Endothelial cell of umbilical vein (primary cell): ENCODE measurements at regions not wholly inside any gene's neighbourhood (a gene's known extent, or its start where the extent isn't known, plus 50 kb on each side); places are given as distances from the start of the nearest gene placed in this dataset.
A peak's percentile ranks its signal among the peaks of the same experiment; 100 is the strongest.

Source experiments
- BruUV-seq: library from RNA; stranded (reverse); fragments of 400-500 nt; replicated peaks from 2 replicates; lab custom pipeline; 2021; lab: Mats Ljungman, UMichigan
- CTCF ChIA-PET: fragments of 300-600, 350-600 bp; sonication (Branson Sonifier 250); formaldehyde crosslinking; loops from one replicate; lab custom pipeline; 2021; ENCODE audit warnings: antibody characterized with exemption, inconsistent platforms; lab: Charles Lee
- POLR2A ChIA-PET: fragments of 300-600, 350-600 bp; sonication (Branson Sonifier 250); formaldehyde crosslinking; loops from one replicate; lab custom pipeline; 2021; ENCODE audit warnings: antibody characterized with exemption, inconsistent platforms; lab: Charles Lee
- DNase-seq: peaks from one replicate; pipeline ENCODE4 v3.0.0-alpha.2; 2011; ENCODE audit warnings: low read depth, low spot score
- FAIRE-seq: peaks from 2 replicates; lab custom pipeline; 2011; peaks lifted over from hg19 to GRCh38; lab: Jason Lieb, UNC
- H2AFZ ChIP-seq: 2 replicates; pipeline ENCODE4 v1.6.0; 2012; ENCODE audit warnings: low read depth, low read length, control low read depth, inconsistent platforms
- H3K27ac ChIP-seq: 2 replicates; pipeline ENCODE4 v1.5.1; 2011; ENCODE audit warnings: low read depth, mild to moderate bottlenecking, control low read depth, low read length, moderate library complexity; ENCODE audit not compliant: insufficient read depth
- H3K27me3 ChIP-seq, 2 experiments: 2 replicates each; pipeline versions ENCODE4 v1.6.0 to v1.6.1; 2011; ENCODE audit warnings: low read length in 2 of 2, mixed read lengths in 1 of 2; ENCODE audit not compliant: control insufficient read depth in 2 of 2, insufficient read depth in 2 of 2
- H3K36me3 ChIP-seq, 2 experiments: 2 replicates in 1 of 2; 3 replicates in 1 of 2; pipeline ENCODE4 v1.5.1; 2011; ENCODE audit warnings: low read length in 2 of 2, mild to moderate bottlenecking in 1 of 2, moderate library complexity in 1 of 2; ENCODE audit not compliant: control insufficient read depth in 2 of 2, insufficient read depth in 2 of 2; ENCODE audit errors: extremely low read depth in 1 of 2
- H3K4me1 ChIP-seq: 3 replicates; pipeline ENCODE4 v1.5.1; 2011; ENCODE audit warnings: mild to moderate bottlenecking, low read length; ENCODE audit not compliant: control insufficient read depth, insufficient read depth; ENCODE audit errors: extremely low read depth
- H3K4me2 ChIP-seq: 2 replicates; pipeline ENCODE4 v1.6.1; 2011; ENCODE audit warnings: low read length, control low read depth, mixed read lengths; ENCODE audit not compliant: insufficient read depth
- H3K4me3 ChIP-seq, 3 experiments: fragments of 200-600 bp in 1 of 3; sonication (generic), shearing (Covaris generic) in 1 of 3; replicated peaks in 1 of 3; 2 replicates each; pipeline ENCODE4 v1.5.1; 2011 to 2016; ENCODE audit warnings: control low read depth in 3 of 3, low read length in 3 of 3, mild to moderate bottlenecking in 2 of 3, inconsistent platforms in 1 of 3, low read depth in 1 of 3, moderate library complexity in 1 of 3; ENCODE audit not compliant: insufficient read depth in 1 of 3
- H3K79me2 ChIP-seq: 2 replicates; pipeline ENCODE4 v1.6.0; 2012; ENCODE audit warnings: low read length, inconsistent platforms; ENCODE audit not compliant: control insufficient read depth, insufficient read depth
- H3K9ac ChIP-seq: replicated peaks from 2 replicates; pipeline ENCODE3; 2011; ENCODE audit warnings: low read length, control low read depth; ENCODE audit not compliant: insufficient read depth; ENCODE audit errors: extremely low read depth
- H3K9me1 ChIP-seq: replicated peaks from 3 replicates; pipeline ENCODE4 v1.6.0; 2011; ENCODE audit warnings: mild to moderate bottlenecking, low read length; ENCODE audit not compliant: control insufficient read depth, insufficient read depth; ENCODE audit errors: extremely low read depth
- H3K9me3 ChIP-seq: replicated peaks from 2 replicates; pipeline ENCODE4 v1.5.1; 2012; ENCODE audit warnings: low read length, inconsistent platforms; ENCODE audit not compliant: control insufficient read depth, insufficient read depth
- H4K20me1 ChIP-seq: replicated peaks from 2 replicates; pipeline ENCODE3; 2011; ENCODE audit warnings: mild to moderate bottlenecking, low read length; ENCODE audit not compliant: control insufficient read depth, insufficient read depth; ENCODE audit errors: extremely low read depth
- EZH2 ChIP-seq: IDR thresholded peaks from 2 replicates; pipeline ENCODE4 v1.6.1; 2012; ENCODE audit warnings: borderline replicate concordance, low read depth, mild to moderate bottlenecking, moderate library complexity, low read length, inconsistent platforms; ENCODE audit not compliant: severe bottlenecking
- FOS ChIP-seq: IDR thresholded peaks from 2 replicates; pipeline ENCODE4 v1.6.1; 2011; ENCODE audit warnings: mild to moderate bottlenecking, low read length, moderate library complexity, borderline replicate concordance; ENCODE audit not compliant: insufficient read depth
- GATA2 ChIP-seq: IDR thresholded peaks from 2 replicates; pipeline ENCODE4 v1.7.0; 2011; ENCODE audit warnings: low read depth, mild to moderate bottlenecking, moderate library complexity, mixed read lengths, low read length; ENCODE audit not compliant: insufficient read length, insufficient read depth
- JUN ChIP-seq: IDR thresholded peaks from 2 replicates; pipeline ENCODE4 v1.6.1; 2011; ENCODE audit warnings: borderline replicate concordance, low read depth; ENCODE audit not compliant: insufficient read length, insufficient read depth
- MYC ChIP-seq: IDR thresholded peaks from one replicate; pipeline ENCODE4 v1.6.1; 2011; ENCODE audit warnings: mild to moderate bottlenecking, low read depth, low read length
- POLR2A ChIP-seq: IDR thresholded peaks from 2 replicates; pipeline ENCODE4 v1.6.1; 2012; ENCODE audit warnings: low read depth, mild to moderate bottlenecking, control low read depth, low read length
- POLR2AphosphoS5 ChIP-seq: IDR thresholded peaks from 2 replicates; pipeline ENCODE4 v1.6.1; 2012; ENCODE audit warnings: low read depth, mild to moderate bottlenecking, control low read depth, low read length, moderate library complexity; ENCODE audit not compliant: insufficient read depth
- dilution Hi-C: fragments of 300-500 bp; cut with MboI; formaldehyde crosslinking; loops from one replicate; pipeline ENCODE4 v1.15.0; 2019; ENCODE audit warnings: low sequenced_read_pairs; ENCODE audit not compliant: extremely low pct_ligation_motif_present
- intact Hi-C: fragments of 100-400 bp; cut with micrococcal nuclease; formaldehyde crosslinking; loops from one replicate; pipeline ENCODE4 v1.10.0; 2022
- TF ChIP-seq, protein P1 (sequence below): IDR thresholded peaks from 2 replicates; pipeline ENCODE4 v1.6.1; 2011; ENCODE audit not compliant: insufficient read depth, insufficient read length

DNA sequence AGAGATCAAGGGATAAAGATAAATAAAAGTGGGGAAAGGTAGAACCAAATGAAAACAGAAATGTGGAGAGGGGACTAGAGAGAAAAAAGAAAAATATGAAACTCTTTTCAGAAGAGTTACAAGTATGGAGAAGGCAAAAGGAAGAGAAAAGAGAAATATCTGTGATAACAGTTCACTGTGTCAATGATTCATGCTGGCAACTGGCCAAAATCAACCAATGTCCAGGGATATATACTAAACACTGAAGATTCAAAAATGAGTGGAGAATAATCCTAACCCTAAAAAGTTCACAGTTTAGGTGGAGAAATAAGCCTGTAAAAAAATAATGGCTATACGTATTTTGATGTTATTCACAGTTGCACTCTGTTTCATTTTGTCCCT, 372.3 kb upstream of the KITLG start:
- H3K9me3 ChIP-seq, result no peaks in the 10 kb centered on the region
- peaks cover 19% of the 10 kb centered on the region for H3K4me1 ChIP-seq
- peak; percentile 82 for DNase-seq
- H3K36me3 ChIP-seq, result no peaks in the 10 kb centered on the region
- no peak overlapping the region for H3K9ac ChIP-seq
- peak overlapping the region; percentile 41 for H3K4me2 ChIP-seq
- H3K27me3 ChIP-seq, result no peaks in the 10 kb centered on the region
- no peak overlapping the region for H3K27ac ChIP-seq
- no peaks in the 10 kb centered on the region for H4K20me1 ChIP-seq
- no peak for FAIRE-seq
- no peaks in the 10 kb centered on the region for H3K9me1 ChIP-seq
- intact Hi-C loops, result no loop called here
- H2AFZ ChIP-seq, result no peak overlapping the region
- POLR2A ChIA-PET, result interaction anchor here (0.9 kb wide), 1 partner anchor 8 kb away, joined by 4 read pairs; no protein-coding TSS in a partner anchor
- TF ChIP-seq, protein P1, sequence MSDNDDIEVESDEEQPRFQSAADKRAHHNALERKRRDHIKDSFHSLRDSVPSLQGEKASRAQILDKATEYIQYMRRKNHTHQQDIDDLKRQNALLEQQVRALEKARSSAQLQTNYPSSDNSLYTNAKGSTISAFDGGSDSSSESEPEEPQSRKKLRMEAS, result no peak
- TF ChIP-seq FOS (peak; percentile 71), JUN (peak; percentile 45)
- CTCF ChIA-PET, result interaction anchor here (0.8 to 2.6 kb wide), 6 partner anchors 8 to 55 kb away, joined by 3 to 14 read pairs (median 4); no protein-coding TSS in a partner anchor
- H3K4me3 ChIP-seq, result no peak overlapping the region
- BruUV-seq, result no TSS peak
- H3K79me2 ChIP-seq, result no peaks in the 10 kb centered on the region
- dilution Hi-C loops, result no loop called here

DNA sequence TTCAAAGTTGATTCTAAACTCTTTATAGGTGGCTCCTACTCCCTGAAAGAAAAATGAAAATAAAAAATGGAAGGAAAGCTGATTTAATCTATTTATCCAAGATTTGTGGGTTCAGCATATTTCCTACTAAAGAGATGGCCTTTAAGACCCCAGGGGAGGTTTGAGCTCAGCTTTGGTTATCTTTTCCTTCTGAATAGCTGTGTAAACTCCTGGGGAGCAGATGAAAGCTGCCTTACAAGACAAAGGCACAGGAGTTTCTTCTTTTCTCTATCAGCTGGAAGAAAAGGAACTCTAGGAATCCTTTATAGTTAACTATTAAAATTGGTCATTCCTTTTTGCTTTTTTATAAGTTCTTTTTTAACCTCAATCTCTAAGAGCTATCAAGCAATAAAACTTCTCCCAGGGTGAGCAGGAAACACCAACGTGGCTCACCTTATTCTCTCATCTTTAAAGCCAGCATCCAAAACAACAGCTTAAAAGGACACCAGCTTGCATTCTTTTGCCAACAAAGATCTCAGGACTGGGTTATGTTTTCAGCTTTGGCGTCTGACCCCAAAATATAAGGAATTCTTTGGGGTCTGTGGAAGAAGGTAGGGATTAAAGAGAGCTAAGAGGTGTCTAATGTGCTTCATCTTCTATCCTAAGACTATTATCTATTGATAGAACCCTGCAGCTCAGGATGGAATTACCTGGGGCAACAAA, 371.7 kb upstream of the KITLG start:
- Histone ChIP-seq H2AFZ (no peak overlapping the region), H3K79me2 (no peaks in the 10 kb centered on the region), H3K4me2 (peak overlapping the region; percentile 41), H4K20me1 (no peaks in the 10 kb centered on the region), H3K9me3 (no peaks in the 10 kb centered on the region), H3K4me1 (peaks cover 25% of the 10 kb centered on the region), H3K27ac (no peak overlapping the region), H3K36me3 (no peaks in the 10 kb centered on the region), H3K27me3 (no peaks in the 10 kb centered on the region), H3K4me3 (no peak overlapping the region), H3K9ac (no peak overlapping the region), H3K9me1 (no peaks in the 10 kb centered on the region)
- peak; percentile 10 for DNase-seq
- ChIA-PET POLR2A (interaction anchor here (0.9 kb wide), 1 partner anchor 8 kb away, joined by 4 read pairs; no protein-coding TSS in a partner anchor), CTCF (interaction anchor here (0.8 to 2.6 kb wide), 7 partner anchors 8 to 54 kb away, joined by 3 to 14 read pairs (median 4); no protein-coding TSS in a partner anchor)
- dilution Hi-C loops, result no loop called here
- no peak for FAIRE-seq
- TF ChIP-seq GATA2, result no peak
- TF ChIP-seq MYC, result no peak
- TF ChIP-seq, protein P1, result no peak
- TF ChIP-seq POLR2A, result no peak
- no peak for TF ChIP-seq EZH2
- no peak for TF ChIP-seq POLR2AphosphoS5
- BruUV-seq, result TSS peak; percentile 37
- intact Hi-C loops, result no loop called here
